Fibroblast of lung (primary cell): ENCODE measurements at regions not wholly inside any gene's neighbourhood (a gene's known extent, or its start where the extent isn't known, plus 50 kb on each side); places are given as distances from the start of the nearest gene placed in this dataset.

Experiments
- DNase-seq, 2 donors: peaks; one replicate each; pipeline versions ENCODE4 v3.0.0 to v3.0.0-alpha.2; 2010; ENCODE audit warnings: low read depth in 2 of 2
- H2AFZ ChIP-seq: 2 replicates; pipeline ENCODE4 v1.5.1; 2012; ENCODE audit warnings: low read length, control low read depth, inconsistent platforms
- H3K27ac ChIP-seq: 2 replicates; pipeline ENCODE4 v1.5.1; 2011; ENCODE audit warnings: low read length, control low read depth; ENCODE audit not compliant: insufficient read depth
- H3K27me3 ChIP-seq: 2 replicates; pipeline ENCODE4 v1.5.1; 2011; ENCODE audit warnings: mild to moderate bottlenecking, low read length; ENCODE audit not compliant: control insufficient read depth, insufficient read depth
- H3K36me3 ChIP-seq: 2 replicates; pipeline ENCODE4 v1.5.1; 2011; ENCODE audit warnings: low read length; ENCODE audit not compliant: control insufficient read depth, insufficient read depth
- H3K4me1 ChIP-seq: 2 replicates; pipeline ENCODE4 v1.5.1; 2011; ENCODE audit warnings: low read length; ENCODE audit not compliant: control insufficient read depth, insufficient read depth; ENCODE audit errors: extremely low read depth
- H3K4me2 ChIP-seq: 2 replicates; pipeline ENCODE4 v1.5.1; 2011; ENCODE audit warnings: low read length, control low read depth; ENCODE audit not compliant: insufficient read depth; ENCODE audit errors: extremely low read depth
- H3K4me3 ChIP-seq, 4 experiments: fragments of 200-600 bp in 1 of 4; sonication (generic) in 1 of 4; replicated peaks in 1 of 4; 2 replicates each; pipeline ENCODE4 v1.5.1; 2011 to 2016; ENCODE audit warnings: low read length in 4 of 4, low read depth in 3 of 4, mild to moderate bottlenecking in 3 of 4, control low read depth in 2 of 4, inconsistent platforms in 1 of 4, mixed read lengths in 1 of 4; ENCODE audit not compliant: insufficient read depth in 1 of 4; ENCODE audit errors: control extremely low read depth in 1 of 4
- H3K79me2 ChIP-seq: 2 replicates; pipeline ENCODE4 v1.5.1; 2012; ENCODE audit warnings: mild to moderate bottlenecking, low read length, inconsistent platforms; ENCODE audit not compliant: control insufficient read depth, insufficient read depth
- H3K9ac ChIP-seq: 2 replicates; pipeline ENCODE4 v1.5.1; 2011; ENCODE audit warnings: mild to moderate bottlenecking, low read length, control low read depth; ENCODE audit not compliant: insufficient read depth
- H3K9me3 ChIP-seq: 2 replicates; pipeline ENCODE4 v1.5.1; 2012; ENCODE audit warnings: low read depth, low read length; ENCODE audit not compliant: control insufficient read depth, insufficient read depth
- H4K20me1 ChIP-seq: 2 replicates; pipeline ENCODE4 v1.5.1; 2011; ENCODE audit warnings: low read length; ENCODE audit not compliant: control insufficient read depth, insufficient read depth; ENCODE audit errors: extremely low read depth
- CTCF ChIP-seq, 2 donors: IDR thresholded peaks in 1 of 2; conservative IDR thresholded peaks in 1 of 2; 1 replicate in 1 of 2; 2 replicates in 1 of 2; pipeline ENCODE4 v1.5.1; 2011 to 2012; ENCODE audit warnings: low read length in 2 of 2, control low read depth in 1 of 2, inconsistent platforms in 1 of 2, low read depth in 1 of 2, mild to moderate bottlenecking in 1 of 2
- EZH2 ChIP-seq: IDR thresholded peaks from 2 replicates; pipeline ENCODE4 v1.5.1; 2012; ENCODE audit warnings: low read length, control low read depth, mild to moderate bottlenecking; ENCODE audit errors: missing control alignments

- no peaks in the 10 kb centered on the region for H3K27me3 ChIP-seq
- no peaks in the 10 kb centered on the region for H4K20me1 ChIP-seq
- no peaks in the 10 kb centered on the region for H3K79me2 ChIP-seq
- H3K9me3 ChIP-seq: no peaks in the 10 kb centered on the region
- no peak overlapping the region for H2AFZ ChIP-seq
- no peak overlapping the region for H3K9ac ChIP-seq
- no peak for DNase-seq
- no peak overlapping the region for H3K4me3 ChIP-seq
- H3K4me2 ChIP-seq: no peak overlapping the region
- H3K36me3 ChIP-seq: no peaks in the 10 kb centered on the region
- H3K4me1 ChIP-seq: no peaks in the 10 kb centered on the region
- TF ChIP-seq CTCF (conservative IDR thresholded peaks at IDR 0.05 in 1 of 2, IDR thresholded peaks at IDR 0.05 in 1 of 2; ENCODE audit: low read depth in 1 of 2, low read length in 2 of 2) (no peak), EZH2 (no peak)
- no peak overlapping the region for H3K27ac ChIP-seq
Measured at GRCh38 chr4:38357546-38357945, 306.5 kb upstream of the KLF3 start.

- TF ChIP-seq EZH2: no peak
- no peak for TF ChIP-seq CTCF (conservative IDR thresholded peaks at IDR 0.05 in 1 of 2, IDR thresholded peaks at IDR 0.05 in 1 of 2; ENCODE audit: low read depth in 1 of 2, low read length in 2 of 2)
- Histone ChIP-seq H3K79me2 (no peaks in the 10 kb centered on the region), H3K27ac (no peak overlapping the region), H3K27me3 (no peaks in the 10 kb centered on the region), H3K36me3 (no peaks in the 10 kb centered on the region), H3K9me3 (no peaks in the 10 kb centered on the region), H3K4me3 (no peak overlapping the region), H2AFZ (no peak overlapping the region), H4K20me1 (no peaks in the 10 kb centered on the region), H3K4me1 (no peaks in the 10 kb centered on the region), H3K4me2 (no peak overlapping the region), H3K9ac (no peak overlapping the region)
- no peak for DNase-seq
Measured at GRCh38 chr4:38359113-38359512, 304.9 kb upstream of the KLF3 start.

- no peaks in the 10 kb centered on the region for H3K9me3 ChIP-seq
- no peaks in the 10 kb centered on the region for H3K4me1 ChIP-seq
- H3K36me3 ChIP-seq: no peaks in the 10 kb centered on the region
- no peak overlapping the region for H3K9ac ChIP-seq
- no peak for TF ChIP-seq CTCF (conservative IDR thresholded peaks at IDR 0.05 in 1 of 2, IDR thresholded peaks at IDR 0.05 in 1 of 2; ENCODE audit: low read depth in 1 of 2, low read length in 2 of 2)
- no peak for TF ChIP-seq EZH2
- no peaks in the 10 kb centered on the region for H3K79me2 ChIP-seq
- peak in 1 of 2 donors; percentile 26 for DNase-seq
- H3K4me2 ChIP-seq: no peak overlapping the region
- no peak overlapping the region for H3K4me3 ChIP-seq
- no peak overlapping the region for H2AFZ ChIP-seq
- no peaks in the 10 kb centered on the region for H4K20me1 ChIP-seq
- no peaks in the 10 kb centered on the region for H3K27me3 ChIP-seq
- no peak overlapping the region for H3K27ac ChIP-seq
Measured at GRCh38 chr4:38360201-38360600, 303.8 kb upstream of the KLF3 start.
